ENCODE measurements at regions not wholly inside any gene's neighbourhood (a gene's known extent, or its start where the extent isn't known, plus 50 kb on each side); places are given as distances from the start of the nearest gene placed in this dataset.

DNA sequence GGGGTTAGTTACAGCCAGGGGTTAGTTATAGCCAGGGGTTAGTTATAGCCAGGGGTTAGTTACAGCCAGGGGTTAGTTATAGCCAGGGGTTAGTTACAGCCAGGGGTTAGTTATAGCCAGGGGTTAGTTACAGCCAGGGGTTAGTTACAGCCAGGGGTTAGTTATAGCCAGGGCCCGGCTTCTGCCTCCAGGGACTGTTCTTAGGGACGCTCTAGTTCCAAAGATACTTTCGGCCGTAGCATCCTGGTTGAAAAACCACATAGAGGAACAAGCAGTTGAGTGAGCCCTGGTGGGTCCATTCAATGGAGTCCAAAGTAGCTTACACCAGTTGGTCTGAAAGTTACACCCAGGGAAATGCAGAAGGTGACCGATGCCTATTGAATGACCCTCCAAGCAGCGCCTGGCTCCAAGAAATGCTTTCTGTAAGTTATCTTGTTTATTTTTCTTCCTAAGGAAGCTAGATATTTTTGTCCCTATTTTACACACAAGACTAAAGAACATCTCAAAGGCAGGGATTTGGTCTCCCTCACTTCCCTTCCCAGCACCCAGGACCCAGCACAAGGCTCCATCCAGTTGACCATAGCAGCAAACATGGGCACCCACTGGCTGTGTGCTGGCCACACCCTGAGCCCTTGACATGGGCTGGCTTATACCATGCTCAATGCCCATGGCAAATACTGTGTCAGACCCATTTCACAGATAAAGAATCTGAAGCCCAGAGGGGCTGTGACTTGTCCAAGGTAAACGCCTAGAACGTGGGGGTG is 49.7 kb upstream of the SHISAL1 start:
- peaks cover 22% of the 10 kb centered on the region for H3K4me1 ChIP-seq (ENCODE audit: control insufficient read depth, extremely low read depth, insufficient read depth, low read length)
- peak overlapping the region; percentile 94 for H3K27ac ChIP-seq (ENCODE audit: insufficient read depth, low read depth, low read length)
- TF ChIP-seq, protein P1, sequence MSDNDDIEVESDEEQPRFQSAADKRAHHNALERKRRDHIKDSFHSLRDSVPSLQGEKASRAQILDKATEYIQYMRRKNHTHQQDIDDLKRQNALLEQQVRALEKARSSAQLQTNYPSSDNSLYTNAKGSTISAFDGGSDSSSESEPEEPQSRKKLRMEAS (IDR thresholded peaks at IDR 0.05; ENCODE audit: insufficient read depth, insufficient read length), result no peak
- TF ChIP-seq POLR2AphosphoS5 (IDR thresholded peaks at IDR 0.05; ENCODE audit: insufficient read depth, low read depth, low read length) (no peak), EZH2 (IDR thresholded peaks at IDR 0.05; ENCODE audit: borderline replicate concordance, low read depth, low read length, severe bottlenecking) (no peak), POLR2A (IDR thresholded peaks at IDR 0.05; ENCODE audit: low read depth, low read length) (no peak), GATA2 (IDR thresholded peaks at IDR 0.05; ENCODE audit: insufficient read depth, insufficient read length, low read depth, low read length) (no peak), MYC (IDR thresholded peaks at IDR 0.05; ENCODE audit: low read depth, low read length) (no peak)
- TF ChIP-seq, protein P2, sequence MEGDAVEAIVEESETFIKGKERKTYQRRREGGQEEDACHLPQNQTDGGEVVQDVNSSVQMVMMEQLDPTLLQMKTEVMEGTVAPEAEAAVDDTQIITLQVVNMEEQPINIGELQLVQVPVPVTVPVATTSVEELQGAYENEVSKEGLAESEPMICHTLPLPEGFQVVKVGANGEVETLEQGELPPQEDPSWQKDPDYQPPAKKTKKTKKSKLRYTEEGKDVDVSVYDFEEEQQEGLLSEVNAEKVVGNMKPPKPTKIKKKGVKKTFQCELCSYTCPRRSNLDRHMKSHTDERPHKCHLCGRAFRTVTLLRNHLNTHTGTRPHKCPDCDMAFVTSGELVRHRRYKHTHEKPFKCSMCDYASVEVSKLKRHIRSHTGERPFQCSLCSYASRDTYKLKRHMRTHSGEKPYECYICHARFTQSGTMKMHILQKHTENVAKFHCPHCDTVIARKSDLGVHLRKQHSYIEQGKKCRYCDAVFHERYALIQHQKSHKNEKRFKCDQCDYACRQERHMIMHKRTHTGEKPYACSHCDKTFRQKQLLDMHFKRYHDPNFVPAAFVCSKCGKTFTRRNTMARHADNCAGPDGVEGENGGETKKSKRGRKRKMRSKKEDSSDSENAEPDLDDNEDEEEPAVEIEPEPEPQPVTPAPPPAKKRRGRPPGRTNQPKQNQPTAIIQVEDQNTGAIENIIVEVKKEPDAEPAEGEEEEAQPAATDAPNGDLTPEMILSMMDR (IDR thresholded peaks at IDR 0.05; ENCODE audit: extremely low read depth in 1 of 2, insufficient read depth in 1 of 2, low read depth in 1 of 2, low read length in 2 of 2), result no peak
- intact Hi-C loops (cut with micrococcal nuclease) (loop anchor here (10.0 kb wide), 1 partner anchor 262 kb away; no protein-coding TSS in a partner anchor), dilution Hi-C loops (cut with MboI; ENCODE audit: extremely low pct_ligation_motif_present, low sequenced_read_pairs) (no loop called here)
- CTCF ChIA-PET, result interaction anchor here (0.7 kb wide), 1 partner anchor 205 kb away, joined by 3 read pairs; no protein-coding TSS in a partner anchor
- BruUV-seq (replicated peaks), result no TSS peak
- no peak overlapping the region for H2AFZ ChIP-seq (ENCODE audit: low read depth, low read length)
- POLR2A ChIA-PET, result no interaction called here
- H3K27me3 ChIP-seq (ENCODE audit: control insufficient read depth in 2 of 2, insufficient read depth in 2 of 2, low read length in 2 of 2), result no peaks in the 10 kb centered on the region
- H3K36me3 ChIP-seq (ENCODE audit: control insufficient read depth in 2 of 2, extremely low read depth in 1 of 2, insufficient read depth in 2 of 2, low read length in 2 of 2), result no peaks in the 10 kb centered on the region
- no peaks in the 10 kb centered on the region for H4K20me1 ChIP-seq (replicated peaks; ENCODE audit: control insufficient read depth, extremely low read depth, insufficient read depth, low read length)
- H3K4me3 ChIP-seq (replicated peaks in 1 of 3; ENCODE audit: insufficient read depth in 1 of 3, low read depth in 1 of 3, low read length in 3 of 3), result no peak overlapping the region
- H3K9ac ChIP-seq (replicated peaks; ENCODE audit: extremely low read depth, insufficient read depth, low read length), result no peak overlapping the region
- no peaks in the 10 kb centered on the region for H3K79me2 ChIP-seq (ENCODE audit: control insufficient read depth, insufficient read depth, low read length)
- H3K9me3 ChIP-seq (replicated peaks; ENCODE audit: control insufficient read depth, insufficient read depth, low read length), result no peaks in the 10 kb centered on the region
- H3K9me1 ChIP-seq (replicated peaks; ENCODE audit: control insufficient read depth, extremely low read depth, insufficient read depth, low read length), result no peaks in the 10 kb centered on the region
- FAIRE-seq (no peak), DNase-seq (ENCODE audit: low read depth, low spot score) (no peak)
- no peak overlapping the region for H3K4me2 ChIP-seq (ENCODE audit: insufficient read depth, low read length)

Measured in endothelial cell of umbilical vein (primary cell).